Astrocyte (in vitro differentiated cells and primary cell): ENCODE measurements at regions not wholly inside any gene's neighbourhood (a gene's known extent, or its start where the extent isn't known, plus 50 kb on each side); places are given as distances from the start of the nearest gene placed in this dataset.

Source experiments
- DNase-seq: peaks from one replicate; pipeline ENCODE4 v3.0.0-alpha.2; 2010; ENCODE audit warnings: low read depth
- FAIRE-seq: peaks from 2 replicates; lab custom pipeline; 2011; peaks lifted over from hg19 to GRCh38; lab: Jason Lieb, UNC
- H2AFZ ChIP-seq: 2 replicates; pipeline ENCODE4 v1.6.0; 2012; ENCODE audit warnings: low read depth, low read length, inconsistent platforms
- H3K27ac ChIP-seq: 2 replicates; pipeline ENCODE4 v1.5.1; 2011; ENCODE audit warnings: low read depth, low read length, inconsistent platforms
- H3K27me3 ChIP-seq: 2 replicates; pipeline ENCODE4 v1.6.0; 2011; ENCODE audit warnings: low read length, inconsistent platforms; ENCODE audit not compliant: insufficient read depth
- H3K36me3 ChIP-seq: 2 replicates; pipeline ENCODE4 v1.5.1; 2011; ENCODE audit warnings: low read length, inconsistent platforms; ENCODE audit not compliant: insufficient read depth
- H3K4me1 ChIP-seq: 2 replicates; pipeline ENCODE4 v1.5.1; 2011; ENCODE audit warnings: low read length, inconsistent platforms; ENCODE audit not compliant: insufficient read depth
- H3K4me2 ChIP-seq: 2 replicates; pipeline ENCODE4 v1.6.0; 2012; ENCODE audit warnings: low read length, inconsistent platforms
- H3K4me3 ChIP-seq: 2 replicates; pipeline ENCODE4 v1.5.1; 2011; ENCODE audit warnings: low read depth, mild to moderate bottlenecking, low read length, inconsistent platforms; ENCODE audit not compliant: insufficient read depth
- H3K79me2 ChIP-seq: 2 replicates; pipeline ENCODE4 v1.6.0; 2012; ENCODE audit warnings: mild to moderate bottlenecking, low read length, inconsistent platforms; ENCODE audit not compliant: insufficient read depth
- H3K9ac ChIP-seq: 2 replicates; pipeline ENCODE4 v1.6.0; 2012; ENCODE audit warnings: mild to moderate bottlenecking, low read length, inconsistent platforms
- H3K9me3 ChIP-seq: 2 replicates; pipeline ENCODE4 v1.5.1; 2012; ENCODE audit warnings: low read depth, mild to moderate bottlenecking, low read length, inconsistent platforms; ENCODE audit not compliant: insufficient read depth
- H4K20me1 ChIP-seq: 2 replicates; pipeline ENCODE4 v1.6.0; 2012; ENCODE audit warnings: low read length, inconsistent platforms; ENCODE audit not compliant: insufficient read depth
- H3K27ac Mint-ChIP-seq: one replicate; pipeline ENCODE4 v1.8.0; 2021; ENCODE audit warnings: mild to moderate bottlenecking, mixed read lengths; ENCODE audit not compliant: unreplicated experiment
- H3K27me3 Mint-ChIP-seq: one replicate; pipeline ENCODE4 v1.8.0; 2021; ENCODE audit warnings: low read depth, mixed read lengths; ENCODE audit not compliant: unreplicated experiment
- H3K36me3 Mint-ChIP-seq: one replicate; pipeline ENCODE4 v1.8.0; 2021; ENCODE audit warnings: low read depth, mixed read lengths; ENCODE audit not compliant: unreplicated experiment
- H3K4me1 Mint-ChIP-seq: one replicate; pipeline ENCODE4 v1.8.0; 2021; ENCODE audit warnings: low read depth, mixed read lengths; ENCODE audit not compliant: unreplicated experiment
- H3K4me3 Mint-ChIP-seq: one replicate; pipeline ENCODE4 v1.8.0; 2021; ENCODE audit warnings: mild to moderate bottlenecking, moderate library complexity, mixed read lengths; ENCODE audit not compliant: unreplicated experiment
- H3K9me3 Mint-ChIP-seq: one replicate; pipeline ENCODE4 v1.8.0; 2021; ENCODE audit warnings: mild to moderate bottlenecking, mixed read lengths; ENCODE audit not compliant: unreplicated experiment
- CTCF ChIP-seq: IDR thresholded peaks from 2 replicates; pipeline ENCODE4 v1.5.1; 2011; ENCODE audit warnings: low read depth, mild to moderate bottlenecking, inconsistent platforms, low read length, moderate library complexity; ENCODE audit not compliant: insufficient read depth
- EZH2 ChIP-seq: IDR thresholded peaks from 2 replicates; pipeline ENCODE4 v1.6.1; 2012; ENCODE audit warnings: mild to moderate bottlenecking, low read length, inconsistent platforms; ENCODE audit not compliant: insufficient read depth

DNA sequence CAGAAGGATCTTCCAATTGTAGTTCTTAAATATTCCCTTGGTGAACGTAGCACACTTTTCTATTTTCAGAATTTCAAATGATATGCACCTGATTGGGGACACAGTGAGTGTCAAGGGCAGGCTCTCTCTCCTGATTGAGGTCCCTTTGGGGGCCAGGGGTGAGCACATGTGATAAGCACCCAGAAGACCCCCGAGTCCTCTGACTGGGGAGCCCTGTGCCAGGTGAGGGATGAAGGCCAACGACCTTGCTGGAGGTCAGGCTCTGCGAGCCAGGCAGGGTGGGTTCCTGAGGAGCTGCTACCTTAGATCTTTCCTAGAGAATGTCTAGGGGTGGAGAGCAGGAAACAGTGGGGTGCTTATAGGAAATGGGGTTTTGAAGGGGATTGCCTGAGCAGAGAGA is 1253.9 kb downstream of the BRD1 start:
- Histone ChIP-seq H3K27me3 (peaks cover 13% of the 10 kb centered on the region), H3K4me1 (no peaks in the 10 kb centered on the region), H3K79me2 (no peaks in the 10 kb centered on the region), H3K9me3 (peaks cover 4% of the 10 kb centered on the region), H3K27ac (no peak overlapping the region), H3K4me2 (no peak overlapping the region), H4K20me1 (peaks cover 25% of the 10 kb centered on the region), H2AFZ (no peak overlapping the region), H3K9ac (no peak overlapping the region), H3K4me3 (no peak overlapping the region), H3K36me3 (no peaks in the 10 kb centered on the region)
- DNase-seq = no peak
- H3K4me1 Mint-ChIP-seq = no peaks in the 10 kb centered on the region
- H3K4me3 Mint-ChIP-seq = no peak overlapping the region
- H3K9me3 Mint-ChIP-seq = peaks cover 7% of the 10 kb centered on the region
- FAIRE-seq = no peak
- no peaks in the 10 kb centered on the region for H3K36me3 Mint-ChIP-seq
- H3K27ac Mint-ChIP-seq = no peak overlapping the region
- TF ChIP-seq CTCF = no peak
- no peak for TF ChIP-seq EZH2
- H3K27me3 Mint-ChIP-seq = peaks cover 16% of the 10 kb centered on the region

DNA sequence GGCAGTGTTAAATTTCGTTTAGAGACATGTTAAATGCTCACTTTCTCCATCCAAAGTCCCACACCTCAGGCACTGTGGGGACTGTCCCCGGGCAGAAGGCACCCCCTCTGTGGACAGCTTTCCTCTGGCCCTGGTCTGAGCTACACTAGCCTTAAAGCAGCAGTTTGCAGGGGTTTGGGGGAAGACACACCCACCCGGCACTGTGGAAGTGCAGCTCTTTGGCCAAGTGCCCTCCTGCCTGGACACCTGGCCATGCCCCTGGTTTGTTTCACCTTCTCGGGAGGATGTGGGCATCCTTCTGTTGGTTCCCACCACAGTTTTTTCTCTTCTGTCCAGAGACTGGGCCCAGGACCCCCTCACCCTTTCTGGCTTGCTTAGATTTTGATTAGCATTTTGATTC is 1254.7 kb downstream of the BRD1 start:
- Mint-ChIP-seq H3K9me3 (peaks cover 7% of the 10 kb centered on the region), H3K27me3 (peaks cover 21% of the 10 kb centered on the region), H3K27ac (no peak overlapping the region), H3K36me3 (no peaks in the 10 kb centered on the region), H3K4me3 (no peak overlapping the region), H3K4me1 (no peaks in the 10 kb centered on the region)
- H2AFZ ChIP-seq = no peak overlapping the region
- TF ChIP-seq CTCF (no peak), EZH2 (no peak)
- H3K79me2 ChIP-seq = no peaks in the 10 kb centered on the region
- DNase-seq (no peak), FAIRE-seq (no peak)
- H3K9ac ChIP-seq = no peak overlapping the region
- peaks cover 11% of the 10 kb centered on the region for H3K27me3 ChIP-seq
- H3K4me3 ChIP-seq = no peak overlapping the region
- H4K20me1 ChIP-seq = peaks cover 17% of the 10 kb centered on the region
- no peaks in the 10 kb centered on the region for H3K4me1 ChIP-seq
- H3K36me3 ChIP-seq = no peaks in the 10 kb centered on the region
- peaks cover 4% of the 10 kb centered on the region for H3K9me3 ChIP-seq
- H3K4me2 ChIP-seq = no peak overlapping the region
- no peak overlapping the region for H3K27ac ChIP-seq

- H3K4me3 Mint-ChIP-seq = no peak overlapping the region
Measured at GRCh38 chr22:48570912-48571311, 1256.8 kb downstream of the BRD1 start.

More at GRCh38 chr22:48570912-48571311, 1256.8 kb downstream of the BRD1 start:
- TF ChIP-seq EZH2 (no peak), CTCF (no peak)
- H3K4me1 ChIP-seq = no peaks in the 10 kb centered on the region
- no peaks in the 10 kb centered on the region for H3K79me2 ChIP-seq
- H4K20me1 ChIP-seq = peaks cover 6% of the 10 kb centered on the region
- H3K27me3 ChIP-seq = peaks cover 5% of the 10 kb centered on the region
- FAIRE-seq = no peak
- peaks cover 7% of the 10 kb centered on the region for H3K9me3 Mint-ChIP-seq
- H3K4me1 Mint-ChIP-seq = no peaks in the 10 kb centered on the region
- H3K9ac ChIP-seq = no peak overlapping the region
- H3K27ac ChIP-seq = no peak overlapping the region
- H3K27me3 Mint-ChIP-seq = peaks cover 21% of the 10 kb centered on the region
- H3K36me3 ChIP-seq = no peaks in the 10 kb centered on the region
- H3K9me3 ChIP-seq = peaks cover 7% of the 10 kb centered on the region
- no peak overlapping the region for H3K27ac Mint-ChIP-seq
- H3K36me3 Mint-ChIP-seq = no peaks in the 10 kb centered on the region
- no peak for DNase-seq
- no peak overlapping the region for H3K4me3 ChIP-seq
- no peak overlapping the region for H3K4me2 ChIP-seq
- no peak overlapping the region for H2AFZ ChIP-seq
